Stromal cell of bone marrow (primary cell): ENCODE measurements at regions not wholly inside any gene's neighbourhood (a gene's known extent, or its start where the extent isn't known, plus 50 kb on each side); places are given as distances from the start of the nearest gene placed in this dataset.
"Not testable (repeated sequence)": the region's sequence is repeated elsewhere in the genome, so short reads cannot be mapped to it uniquely, and the experiment has no call there.

Experiments used
- DNase-seq: peaks from one replicate; pipeline ENCODE4 v3.0.0-alpha.2; 2012; ENCODE audit warnings: low read depth

DNA sequence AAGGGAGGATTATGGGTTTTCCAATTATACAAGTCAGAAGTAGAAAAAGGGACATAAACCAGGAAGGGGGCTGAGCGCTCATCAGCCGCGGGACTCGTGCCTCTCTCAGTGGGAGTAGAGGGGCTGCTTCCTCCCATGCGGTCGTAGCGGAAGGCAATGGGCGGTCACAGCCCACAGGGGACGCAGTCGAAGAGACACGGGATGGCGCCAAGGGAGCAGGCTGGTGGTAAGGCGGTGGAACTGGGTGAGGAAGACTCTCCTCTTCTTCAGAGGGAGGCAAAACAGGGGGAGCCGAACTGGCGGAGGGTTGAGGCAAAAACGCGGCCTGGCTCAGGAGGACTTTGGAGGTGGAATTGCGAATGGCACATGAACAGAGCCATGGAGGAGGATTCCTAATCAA lies 677.7 kb downstream of the TMEM121 start:
- DNase-seq = no peak

DNA sequence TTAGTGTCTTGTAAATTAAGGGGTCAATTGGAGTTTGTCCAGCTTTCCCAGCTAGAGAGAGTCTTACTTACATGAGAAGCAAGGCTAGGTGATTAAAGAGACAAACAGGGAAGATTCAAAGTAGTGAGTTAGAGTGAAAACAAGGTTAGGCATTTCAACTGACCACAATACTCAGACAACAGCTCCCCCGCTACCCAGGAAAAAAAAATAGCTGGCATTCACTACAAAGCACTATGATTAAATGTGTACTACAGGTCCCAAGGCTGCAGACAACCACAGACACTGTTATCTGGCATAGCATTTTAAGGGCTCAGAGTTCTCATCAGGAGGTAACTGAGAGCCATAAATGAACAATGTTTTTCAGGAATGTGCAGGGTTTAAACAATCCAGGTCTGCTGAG lies 680.9 kb downstream of the TMEM121 start:
- DNase-seq = no peak

DNA sequence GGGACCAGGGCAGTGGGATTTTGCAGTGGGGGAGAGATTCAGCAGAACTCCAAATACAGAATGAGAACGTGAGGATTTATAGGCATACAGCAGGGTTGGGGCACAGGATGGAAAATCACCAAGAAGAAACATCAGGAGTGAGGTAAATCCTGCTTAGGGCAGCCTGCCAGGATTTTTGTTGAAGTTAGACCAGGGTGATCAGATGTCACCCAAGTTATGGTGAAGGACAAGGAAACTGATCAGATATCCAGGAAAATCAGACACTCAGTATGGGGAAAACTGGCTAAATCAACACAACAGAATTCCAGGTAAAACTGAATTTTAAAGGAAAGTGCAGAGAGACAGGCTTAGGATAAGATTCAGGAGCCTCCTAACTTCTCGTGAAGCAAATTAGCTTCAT lies 682.4 kb downstream of the TMEM121 start:
- no peak for DNase-seq

DNA sequence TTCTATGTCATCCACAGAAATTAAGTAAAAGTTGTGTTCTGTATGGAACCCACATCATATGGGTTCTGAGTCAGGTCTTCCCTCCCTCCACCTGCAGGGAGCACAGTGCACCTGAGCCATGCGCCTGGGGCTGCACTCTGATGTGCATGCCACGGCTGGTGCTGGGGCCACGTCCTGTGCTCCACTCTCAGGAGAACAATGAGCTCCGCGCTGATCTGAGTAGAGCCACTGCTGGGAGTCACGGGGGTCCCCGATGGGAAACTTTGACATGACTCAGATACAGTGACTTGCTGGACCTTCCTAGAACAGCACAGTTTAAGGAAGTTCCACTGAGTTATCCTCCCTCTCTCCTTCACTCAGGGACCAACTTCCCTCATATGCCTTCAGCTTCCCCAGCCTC lies 683.4 kb downstream of the TMEM121 start:
- DNase-seq = no peak

DNA sequence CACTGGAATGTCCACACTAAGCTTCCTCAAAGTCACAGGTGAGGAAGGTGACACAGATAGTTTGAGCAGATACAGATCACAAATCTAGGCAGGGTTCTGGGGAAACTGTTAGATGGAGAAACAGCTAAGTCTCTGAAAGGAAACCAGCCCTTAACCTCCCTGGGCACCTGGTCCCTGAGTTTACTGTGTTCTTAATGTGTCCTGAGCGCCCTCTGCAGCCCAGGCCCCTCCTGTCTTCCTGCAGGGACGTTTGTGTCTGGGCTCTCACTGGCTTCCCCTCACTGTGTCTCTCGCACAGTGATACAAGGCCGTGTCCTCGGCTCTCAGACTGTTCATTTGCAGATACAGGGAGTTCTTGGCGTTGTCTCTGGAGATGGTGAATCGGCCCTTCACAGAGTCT lies 684.3 kb downstream of the TMEM121 start:
- DNase-seq = no peak

DNA sequence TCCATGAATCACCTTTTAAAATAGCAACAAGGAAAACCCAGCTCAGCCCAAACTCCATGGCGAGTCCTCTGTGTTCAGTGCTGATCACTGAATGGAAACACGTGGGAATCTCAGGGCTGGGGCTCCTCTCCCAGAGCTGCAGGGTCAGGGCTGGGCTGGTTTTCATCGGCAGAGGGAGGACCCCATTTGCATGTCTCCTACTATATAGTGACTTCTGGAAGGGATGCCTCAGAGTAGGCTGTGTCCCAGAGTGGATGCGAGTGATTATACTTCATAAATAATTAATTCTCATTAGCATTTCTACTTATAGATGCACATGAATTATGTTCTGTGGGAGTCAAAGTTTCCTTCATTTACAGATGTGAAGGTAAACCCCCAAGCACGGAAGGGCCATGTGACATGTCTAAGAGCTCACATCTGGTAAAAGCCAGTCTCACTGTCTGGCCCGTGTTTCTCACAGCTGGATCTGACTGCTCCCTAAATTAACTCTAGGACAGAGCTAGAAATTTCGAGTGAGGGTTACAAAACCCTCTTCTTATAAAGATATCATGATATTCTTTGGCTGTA lies 685.0 kb downstream of the TMEM121 start:
- no peak for DNase-seq

DNA sequence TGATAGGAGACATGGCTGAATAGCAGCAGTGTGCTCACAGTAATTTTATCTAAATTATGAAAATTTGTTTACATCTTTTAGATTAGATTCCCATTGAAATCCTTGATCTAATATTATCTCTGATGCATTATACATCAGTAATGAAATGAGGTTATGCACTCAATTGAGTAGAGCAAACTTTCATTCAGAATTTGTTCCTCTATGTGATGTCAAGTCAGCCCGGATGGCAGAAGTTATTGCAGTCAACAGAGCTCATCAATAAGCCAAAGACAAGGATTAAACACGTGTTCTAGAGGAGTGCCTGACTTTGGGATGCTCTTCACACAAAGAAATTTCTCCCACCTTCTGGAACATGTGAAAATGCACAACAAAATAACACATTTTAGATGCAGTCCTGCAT lies 688.8 kb downstream of the TMEM121 start:
- DNase-seq = no peak

DNA sequence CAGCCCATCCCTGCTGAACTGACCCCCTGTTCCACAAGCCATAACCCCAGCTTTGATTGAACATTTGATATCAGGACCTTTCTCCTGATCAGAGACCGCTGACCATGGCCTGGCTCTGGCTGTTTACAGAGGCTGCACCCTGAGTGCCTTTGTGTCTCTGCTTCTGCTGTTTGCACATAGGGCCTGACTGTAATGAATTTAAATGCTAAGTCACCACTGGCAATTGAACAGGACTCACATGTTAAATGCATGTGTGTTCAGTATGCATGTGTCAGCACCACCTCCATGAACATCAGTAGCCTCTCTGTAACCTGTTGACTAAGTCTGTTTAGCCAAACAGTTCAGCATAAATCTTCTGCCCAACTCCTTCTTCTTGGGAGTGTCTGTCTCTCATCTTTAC lies 690.3 kb downstream of the TMEM121 start:
- no peak for DNase-seq

DNA sequence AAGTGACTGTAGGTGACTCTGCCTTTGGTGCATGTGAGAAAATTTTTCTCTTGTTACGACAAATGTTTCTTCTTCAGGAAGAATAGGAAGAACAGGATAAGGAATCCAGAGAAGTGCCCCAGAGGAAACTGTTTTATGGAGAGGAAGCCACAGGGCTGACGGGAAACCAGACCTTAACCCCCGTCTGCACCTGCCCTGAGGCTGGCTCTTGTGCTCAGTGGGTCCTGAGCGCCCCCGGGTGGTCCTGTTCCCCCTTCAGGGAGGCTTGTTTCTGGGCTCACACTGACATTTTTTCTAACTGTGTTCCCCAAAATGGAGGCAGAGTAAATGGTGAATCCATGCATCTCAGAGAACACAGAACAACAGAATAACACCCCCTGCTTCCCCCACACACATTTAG lies 691.8 kb downstream of the TMEM121 start:
- DNase-seq = no peak

DNA sequence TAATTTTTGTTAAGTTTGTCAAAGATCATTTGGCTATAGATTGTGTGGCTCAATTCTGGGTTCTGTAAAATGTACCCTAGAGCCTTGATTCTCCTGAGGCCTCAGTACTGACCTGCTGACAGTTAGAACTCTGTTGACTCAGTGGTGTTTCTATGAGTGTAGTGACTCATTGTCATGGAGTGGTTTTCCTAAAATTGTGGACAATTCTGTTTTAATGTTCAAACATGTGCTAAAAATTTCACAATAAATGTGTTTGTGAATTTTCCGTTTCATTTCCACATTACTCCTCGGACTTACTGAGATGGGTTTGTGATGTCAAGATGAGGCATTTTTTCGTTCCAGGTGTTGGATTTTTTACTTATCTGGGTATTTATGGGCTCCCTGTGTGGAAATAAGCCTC lies 695.9 kb downstream of the TMEM121 start:
- DNase-seq = no peak

DNA sequence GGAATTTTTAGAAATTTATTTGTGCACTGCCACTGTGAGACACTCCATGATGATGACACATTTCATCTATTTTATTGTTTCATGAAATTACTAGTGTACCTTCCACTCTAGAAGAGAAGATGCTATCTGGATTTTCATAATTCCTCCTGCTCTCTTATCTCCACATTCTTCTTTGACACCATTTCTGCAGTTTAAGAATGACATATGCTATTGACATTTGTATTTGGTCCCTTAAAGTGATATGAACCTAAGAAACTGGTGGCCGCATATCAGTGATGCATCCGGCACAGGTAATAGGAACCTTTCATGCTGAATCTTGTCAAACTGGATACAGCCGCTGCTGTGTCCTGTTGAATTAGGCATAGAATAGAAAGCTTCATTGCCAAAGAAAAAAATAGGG lies 696.3 kb downstream of the TMEM121 start:
- no peak for DNase-seq

DNA sequence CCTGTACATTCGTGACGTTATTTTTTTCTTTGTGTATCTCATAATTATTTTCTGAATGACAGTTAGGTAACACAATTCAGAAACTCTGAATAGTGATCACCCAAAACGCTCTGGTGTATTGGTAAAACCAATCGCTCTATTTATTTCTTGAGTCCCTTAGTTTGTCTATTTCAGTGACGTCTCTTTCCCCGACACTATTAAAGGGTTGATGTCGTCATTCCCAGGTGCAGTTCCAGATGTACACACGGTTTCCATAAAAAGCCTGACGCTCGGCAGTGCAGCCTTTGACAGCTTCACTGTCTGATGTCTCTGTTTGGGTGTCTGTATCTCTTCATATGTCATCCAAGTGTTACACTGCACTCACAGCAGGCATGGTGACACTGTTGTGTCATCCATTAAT lies 701.4 kb downstream of the TMEM121 start:
- DNase-seq = no peak

DNA sequence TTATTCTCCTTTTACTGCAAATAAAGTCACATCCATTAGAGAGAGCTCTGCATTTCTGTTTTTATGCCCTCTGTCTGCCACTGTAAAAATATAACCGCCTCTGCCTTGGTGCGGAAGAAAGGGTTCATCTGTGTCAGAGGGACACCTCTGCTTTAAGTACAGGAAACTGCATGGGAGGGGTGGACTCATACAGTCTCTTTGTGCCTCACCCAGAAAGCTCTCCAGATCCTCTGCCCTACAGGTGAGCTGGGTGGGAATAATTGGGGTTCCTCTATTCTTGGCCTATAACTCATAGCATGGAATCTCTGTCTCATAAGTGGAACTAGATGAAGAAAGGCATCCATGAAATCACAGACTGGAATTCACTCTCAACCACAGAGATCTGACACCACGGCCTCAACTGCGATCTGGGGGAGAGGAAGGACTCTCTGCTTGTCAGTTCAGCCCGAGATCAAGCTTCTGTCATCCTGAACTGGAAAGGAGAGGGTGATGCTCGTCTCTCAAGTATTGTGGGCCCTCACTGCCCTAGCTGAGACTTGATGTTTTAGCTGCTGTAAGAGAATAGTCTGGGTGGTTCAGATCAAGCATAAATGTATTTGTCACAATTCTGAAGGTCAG lies 702.3 kb downstream of the TMEM121 start:
- no peak for DNase-seq

DNA sequence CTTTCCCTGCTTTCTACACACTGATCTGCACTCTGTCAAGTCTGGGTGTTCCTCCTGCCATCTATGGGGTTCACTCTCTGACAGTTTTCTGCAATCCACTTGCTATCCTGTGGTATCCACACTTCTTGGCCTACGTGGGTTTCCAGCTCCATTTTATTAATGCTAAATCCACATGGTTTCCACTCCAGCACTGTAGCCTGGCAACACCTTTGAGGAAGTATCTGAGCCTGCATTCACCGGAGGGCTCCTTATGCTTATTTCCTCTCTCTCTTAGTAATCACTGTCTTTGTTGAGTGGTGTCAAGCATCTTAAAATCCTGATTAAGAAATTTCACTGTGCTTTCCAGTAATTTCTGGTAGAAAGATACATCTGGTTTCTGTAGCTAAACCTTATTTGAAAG lies 703.7 kb downstream of the TMEM121 start:
- no peak for DNase-seq

DNA sequence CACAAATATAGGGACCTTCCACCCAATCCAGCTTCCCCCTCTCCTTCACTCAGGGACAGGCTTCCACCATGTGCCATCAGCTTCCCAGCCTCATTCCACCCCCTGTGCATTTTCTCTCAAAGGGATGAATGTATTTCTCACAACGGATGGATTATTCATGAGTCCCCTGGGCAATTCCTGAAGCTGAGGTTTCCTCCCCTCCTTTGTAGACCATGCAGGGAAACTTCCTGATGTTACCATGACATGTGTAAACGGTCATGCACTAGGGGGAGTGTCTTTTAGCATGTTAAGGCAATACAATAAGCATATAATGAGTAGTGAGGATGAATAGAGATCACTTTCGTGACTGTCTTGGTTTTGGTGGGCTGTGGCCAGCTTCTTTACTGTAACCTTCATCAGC lies 706.8 kb downstream of the TMEM121 start:
- DNase-seq = not testable (repeated sequence)

DNA sequence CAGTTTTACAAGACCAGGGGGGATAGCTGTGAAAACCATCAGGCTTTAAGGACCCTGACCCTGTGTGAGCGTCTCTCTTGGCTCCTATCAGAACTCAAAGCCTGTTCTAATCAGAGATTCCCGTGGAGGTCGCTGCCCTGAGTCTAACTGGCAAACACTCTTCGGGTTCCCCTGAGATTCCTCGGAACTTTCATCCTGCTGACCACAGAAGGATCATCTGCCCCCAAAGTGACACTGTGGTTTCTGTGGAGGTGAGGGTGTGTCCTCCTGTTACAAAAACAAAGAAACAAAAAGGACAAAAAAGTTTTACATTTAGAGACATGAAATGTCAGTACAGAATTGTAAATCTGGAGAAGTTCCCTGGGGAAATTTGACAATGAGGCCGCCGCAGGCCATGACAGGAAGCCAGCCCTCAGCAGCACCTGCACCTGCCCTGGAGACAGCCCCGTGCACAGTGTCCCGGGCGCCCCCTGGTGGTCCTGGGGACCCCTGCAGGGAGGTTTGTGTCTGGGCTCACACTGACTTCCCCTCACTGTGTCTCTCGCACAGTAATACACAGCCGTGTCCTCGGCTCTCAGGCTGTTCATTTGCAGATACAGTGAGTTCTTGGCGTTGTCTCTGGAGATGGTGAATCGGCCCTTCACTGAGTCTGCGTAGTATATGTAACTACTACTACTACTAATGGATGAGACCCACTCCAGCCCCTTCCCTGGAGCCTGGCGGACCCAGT lies 708.3 kb downstream of the TMEM121 start:
- not testable (repeated sequence) for DNase-seq

DNA sequence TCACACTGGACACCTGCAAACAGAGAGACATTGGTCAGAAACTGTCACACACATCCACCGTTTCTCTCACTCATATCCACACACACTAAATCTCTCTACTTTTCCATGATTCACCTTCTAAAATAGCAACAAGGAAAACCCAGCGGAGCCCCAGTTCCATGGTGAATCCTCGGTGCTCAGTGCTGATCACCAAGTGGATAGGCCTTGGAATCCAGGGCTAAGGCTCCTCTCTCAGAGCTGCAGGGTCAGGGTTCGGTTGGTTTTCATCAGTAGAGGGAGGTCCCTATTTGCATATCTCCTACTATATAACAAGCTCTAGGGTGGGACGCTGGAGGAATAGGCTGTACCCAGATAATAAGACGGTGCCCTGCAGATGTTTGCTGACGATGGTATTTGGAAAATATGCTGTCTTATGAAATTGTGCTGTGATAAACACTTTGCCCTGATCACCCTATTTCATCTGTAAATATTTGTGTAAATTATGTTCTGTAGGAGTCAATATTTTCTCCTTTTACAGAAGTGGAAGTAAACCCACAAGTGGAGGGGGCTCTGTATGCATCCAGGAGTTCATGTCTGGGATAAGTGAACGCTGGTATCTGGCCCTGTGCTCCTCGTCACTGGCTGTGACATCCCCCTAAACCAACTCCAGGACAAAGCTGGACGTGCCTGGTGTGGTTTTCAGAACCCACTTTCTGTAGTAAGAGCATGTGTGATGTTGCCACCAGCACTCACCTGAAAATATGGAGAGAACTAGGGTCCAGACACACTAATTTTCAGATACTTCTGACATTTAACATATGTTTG lies 709.2 kb downstream of the TMEM121 start:
- no peak for DNase-seq

DNA sequence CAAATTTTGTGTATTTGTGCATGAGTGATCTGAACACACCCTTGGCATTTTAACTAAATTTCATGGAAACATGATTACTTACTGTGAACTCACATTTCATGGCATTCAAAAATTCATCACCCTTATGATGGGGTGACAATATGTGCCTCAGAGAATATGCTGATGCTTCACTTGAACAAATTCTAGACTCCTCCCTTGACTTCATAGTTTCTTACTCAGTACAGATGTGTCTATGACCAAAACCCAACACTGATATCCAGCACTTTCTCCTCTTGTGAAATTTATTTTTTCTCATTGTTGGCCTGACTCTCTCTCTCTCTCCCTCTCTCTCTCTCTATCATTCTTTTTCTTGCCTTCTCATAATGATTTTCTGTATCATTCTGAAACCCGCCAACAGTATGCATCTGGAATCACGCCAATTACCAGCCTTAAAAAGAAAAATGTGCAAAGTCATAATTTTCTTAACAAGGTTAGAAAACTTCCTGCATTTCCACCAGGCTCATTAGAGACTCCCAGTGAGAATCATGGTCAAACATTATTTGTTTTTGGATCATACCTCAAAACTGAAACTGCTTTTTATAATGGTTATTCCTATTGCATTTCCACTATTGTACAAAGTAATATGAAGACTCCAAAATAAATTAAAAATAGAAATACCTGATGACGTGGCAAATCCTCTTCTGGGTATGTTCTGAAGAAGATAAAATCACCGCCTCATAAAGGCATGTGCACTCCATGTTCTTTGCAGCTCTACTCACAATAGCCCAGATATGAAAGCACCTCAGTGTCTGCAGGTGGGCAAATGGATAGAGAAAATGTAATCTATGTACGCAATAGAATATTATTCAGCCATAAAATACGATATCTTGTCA lies 722.2 kb downstream of the TMEM121 start:
- no peak for DNase-seq

DNA sequence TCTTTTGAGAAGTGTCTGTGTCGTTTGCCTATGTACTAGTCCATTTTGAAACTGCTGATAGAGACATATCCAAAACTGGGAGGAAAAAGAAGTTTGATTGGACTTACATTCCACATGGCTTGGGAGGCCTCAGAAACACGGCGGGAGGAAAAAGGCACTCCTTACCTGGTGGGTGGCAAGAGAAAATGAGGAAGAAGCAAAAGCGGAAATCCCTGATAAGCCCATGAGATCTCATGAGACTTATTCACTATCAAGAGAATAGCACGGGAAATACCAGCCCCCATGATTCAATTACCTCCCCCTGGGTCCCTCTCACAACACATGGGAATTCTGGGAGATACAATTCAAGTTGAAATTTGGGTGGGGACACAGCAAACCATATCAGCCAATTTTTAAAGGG lies 727.6 kb downstream of the TMEM121 start:
- not testable (repeated sequence) for DNase-seq

DNA sequence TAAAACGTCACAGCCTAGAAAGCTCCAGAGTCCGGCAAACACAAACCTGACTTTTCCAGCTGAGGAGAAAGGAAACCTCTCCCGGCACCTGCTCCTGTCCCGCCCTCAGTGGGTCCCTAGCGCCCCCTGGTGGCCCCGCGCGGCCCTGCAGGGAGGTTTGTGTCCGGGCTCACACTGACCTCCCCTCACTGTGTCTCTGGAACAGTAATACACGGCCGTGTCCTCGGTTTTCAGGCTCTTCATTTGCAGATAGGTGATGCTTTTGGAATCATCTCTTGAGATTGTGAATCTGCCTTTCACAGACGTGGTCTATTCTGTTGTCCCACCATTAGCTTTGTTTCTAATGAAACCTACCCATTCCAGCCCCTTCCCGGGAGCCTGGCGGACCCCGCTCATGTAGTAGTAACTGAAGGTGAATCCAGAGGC lies 731.2 kb downstream of the TMEM121 start:
- DNase-seq = not testable (repeated sequence)

DNA sequence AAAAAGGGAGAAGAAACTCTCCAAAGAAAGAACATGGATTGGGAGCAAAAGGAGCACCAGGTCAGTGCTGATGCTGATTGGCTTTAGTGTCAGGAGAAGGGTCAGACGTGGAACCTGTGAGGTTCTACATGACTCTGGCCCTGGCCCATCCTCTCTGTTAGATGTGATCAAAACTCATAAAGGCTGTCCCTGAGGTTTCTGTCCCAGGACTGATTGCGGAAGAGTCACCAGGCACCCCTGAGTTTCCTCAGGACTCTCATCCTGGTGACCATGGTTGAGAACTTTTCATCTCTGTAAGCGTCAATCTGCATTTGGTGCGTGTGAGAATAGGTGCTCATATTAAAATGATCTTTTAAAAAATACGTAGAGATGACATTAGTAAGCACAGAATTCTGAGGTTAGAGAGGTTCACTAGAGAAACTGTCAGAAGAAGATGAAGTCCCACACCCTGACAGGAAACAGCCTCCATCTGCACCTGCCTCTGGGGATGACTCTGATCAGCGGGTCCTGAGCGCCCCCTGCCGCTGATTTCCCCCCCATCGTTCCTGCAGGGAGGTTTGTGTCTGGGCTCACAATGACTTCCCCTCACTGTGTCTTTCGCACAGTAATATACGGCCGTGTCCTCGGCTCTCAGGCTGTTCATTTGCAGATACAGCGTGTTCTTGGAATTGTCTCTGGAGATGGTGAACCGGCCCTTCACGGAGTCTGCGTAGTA lies 741.8 kb downstream of the TMEM121 start:
- no peak for DNase-seq
